ENCODE measurements at regions not wholly inside any gene's neighbourhood (a gene's known extent, or its start where the extent isn't known, plus 50 kb on each side); places are given as distances from the start of the nearest gene placed in this dataset.

DNA sequence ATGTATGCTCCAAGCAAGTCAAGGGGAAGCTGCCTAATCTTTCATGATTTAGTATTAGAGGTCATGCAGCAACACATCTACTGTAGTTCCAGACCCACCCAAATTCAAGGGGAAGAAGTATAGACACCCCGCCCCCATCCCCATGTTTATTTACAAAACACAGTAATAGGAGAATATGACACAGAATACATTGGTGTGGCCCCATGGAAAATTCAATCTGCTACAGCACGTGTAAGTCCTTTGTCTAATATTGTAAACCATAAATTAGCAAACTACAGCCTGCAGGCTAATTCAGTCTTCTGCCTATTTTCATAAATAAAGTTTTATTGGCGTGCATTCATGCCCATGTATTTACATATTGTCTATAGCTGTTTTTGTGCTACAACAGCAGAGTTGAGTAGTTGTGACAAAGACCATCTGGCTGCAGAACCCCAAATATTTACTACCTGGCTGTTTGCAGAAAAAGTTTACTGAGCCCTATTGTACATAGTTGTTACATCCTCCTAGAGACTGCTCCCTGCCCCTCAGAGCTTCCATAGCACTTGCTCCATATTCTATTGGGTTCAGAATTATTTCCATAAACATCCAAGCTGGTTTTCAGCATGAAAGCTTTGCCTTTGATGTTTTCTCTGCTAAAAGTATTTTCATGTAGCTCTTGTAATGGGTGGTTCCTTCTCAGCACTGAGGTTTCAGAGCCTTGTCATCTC lies 326.8 kb upstream of the CPEB2 start:
- DNase-seq (ENCODE audit: low read depth), result no peak

DNA sequence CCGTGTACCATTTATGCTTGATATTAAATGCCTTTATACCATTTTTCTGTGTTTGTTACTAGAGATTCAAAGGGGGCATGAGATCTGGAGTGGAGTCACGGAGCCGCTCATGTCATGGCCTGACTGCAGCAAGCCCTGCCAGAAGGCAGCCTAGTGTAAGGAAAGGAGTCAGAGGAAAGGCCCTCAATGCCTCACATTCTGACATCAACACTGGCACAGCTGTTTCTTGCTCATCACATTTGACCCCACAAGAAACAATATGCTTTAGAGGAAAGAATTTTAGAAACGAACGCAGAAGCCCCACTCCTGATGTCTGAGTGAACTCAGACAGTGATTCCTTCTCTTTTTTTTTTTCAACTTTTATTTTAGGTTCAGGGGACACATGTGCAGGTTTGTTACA lies 322.4 kb upstream of the CPEB2 start:
- DNase-seq (ENCODE audit: low read depth), result peak; percentile 12

DNA sequence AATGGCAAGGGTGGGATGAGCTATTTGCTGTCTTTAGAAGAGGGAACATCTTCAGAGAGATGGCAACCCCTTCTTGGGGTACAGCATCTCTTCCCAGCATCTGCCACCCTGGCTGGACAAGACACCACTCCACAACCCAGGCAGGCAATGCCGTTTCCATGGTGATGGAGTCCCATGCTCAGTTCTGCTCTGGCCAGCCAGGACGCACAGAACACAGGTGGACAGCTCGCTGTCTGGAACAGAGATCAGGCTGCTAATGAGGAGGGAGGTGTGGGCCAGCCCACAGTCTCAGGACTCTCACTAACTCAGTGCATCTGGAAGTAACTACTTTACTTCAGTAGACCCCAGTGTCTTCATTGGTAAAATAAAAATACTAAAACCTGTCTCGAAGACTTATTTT lies 321.0 kb upstream of the CPEB2 start:
- no peak for DNase-seq (ENCODE audit: low read depth)

DNA sequence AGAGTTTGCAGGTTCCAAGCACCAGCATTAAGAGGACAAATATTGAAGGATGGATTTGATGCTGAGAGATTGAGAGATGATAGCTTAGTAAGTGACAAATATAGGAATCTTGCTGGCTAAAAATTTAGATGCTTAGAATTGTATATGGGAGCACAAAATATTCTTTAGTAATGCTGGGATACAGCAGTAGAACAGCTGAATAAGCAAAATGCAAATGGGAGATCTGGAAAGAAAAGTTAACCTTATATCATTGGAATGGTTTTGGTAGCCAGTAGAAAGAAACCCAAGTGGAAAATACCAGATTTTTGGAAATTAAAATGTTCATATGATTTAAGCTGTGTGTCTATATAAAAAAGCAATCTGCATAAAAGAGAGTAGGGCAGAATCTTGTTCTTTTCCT lies 308.6 kb upstream of the CPEB2 start:
- DNase-seq (ENCODE audit: low read depth), result no peak

DNA sequence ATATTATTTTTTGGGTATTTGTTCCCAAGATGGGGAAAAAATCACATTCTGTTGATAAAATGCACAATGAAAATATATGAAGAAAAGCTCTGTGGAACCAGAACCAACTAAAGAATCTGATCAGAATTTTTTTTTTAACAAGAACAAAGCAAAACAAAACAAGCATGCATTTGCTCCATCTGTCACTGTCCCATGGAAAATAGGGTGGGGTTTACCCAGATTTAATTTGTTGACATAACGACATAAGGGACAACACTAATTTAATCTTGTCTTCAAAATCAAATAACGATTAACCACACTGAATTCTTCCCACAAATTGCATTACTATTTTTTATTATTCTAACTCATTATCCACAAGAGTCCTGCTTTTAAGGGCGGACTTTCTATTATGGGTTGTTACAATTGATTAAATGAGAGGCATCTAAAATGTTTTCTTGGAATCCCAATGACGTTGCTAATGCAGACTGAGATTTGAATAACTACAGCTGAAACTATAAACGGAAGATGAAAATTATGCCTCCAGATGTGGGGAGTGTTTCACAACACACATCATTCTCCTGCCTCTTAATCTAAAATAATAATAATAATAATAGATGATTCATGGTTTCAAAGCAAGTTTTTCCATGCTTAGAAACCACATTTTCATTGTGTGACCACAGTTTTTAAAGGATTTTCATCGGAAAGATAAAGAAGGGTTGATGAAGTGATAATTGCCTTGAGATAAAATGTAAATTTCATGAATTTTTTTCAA lies 307.0 kb upstream of the CPEB2 start:
- DNase-seq (ENCODE audit: low read depth), result no peak

DNA sequence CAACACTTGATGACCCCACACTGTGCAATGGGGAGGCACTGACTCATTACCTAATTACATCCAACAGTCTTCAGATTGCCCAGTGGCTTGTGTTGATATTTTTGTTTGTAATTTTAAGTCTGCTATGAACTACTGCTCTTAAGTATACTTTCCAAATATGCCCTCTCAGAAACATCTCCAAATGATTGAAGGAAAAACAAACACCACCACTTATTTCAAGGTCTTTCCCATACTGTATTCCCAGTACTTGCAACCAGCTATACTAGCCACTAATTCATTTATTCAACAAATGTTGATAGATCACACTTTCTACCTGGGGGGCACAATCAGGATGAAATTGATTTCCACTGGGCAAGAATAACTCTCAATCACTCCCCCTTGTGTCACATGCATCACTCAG lies 302.2 kb upstream of the CPEB2 start:
- no peak for DNase-seq (ENCODE audit: low read depth)

DNA sequence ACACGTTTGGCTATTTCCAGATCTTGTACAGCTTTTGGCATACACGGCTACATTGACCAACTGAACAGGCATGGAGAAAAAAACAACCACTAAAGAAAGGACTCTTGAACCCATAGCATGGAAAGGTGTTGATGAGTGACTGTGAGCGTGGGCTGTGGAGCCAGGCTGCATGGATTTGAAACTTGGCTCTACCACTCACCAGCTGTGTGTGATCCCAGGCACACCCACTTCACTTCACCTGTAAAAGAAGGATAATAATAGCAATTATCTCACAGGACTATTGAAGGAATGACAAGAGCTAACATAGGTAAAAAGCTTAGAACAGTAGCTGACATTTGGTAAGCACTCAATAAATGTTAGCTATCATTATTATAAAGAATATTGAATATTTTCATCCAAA lies 301.7 kb upstream of the CPEB2 start:
- no peak for DNase-seq (ENCODE audit: low read depth)

DNA sequence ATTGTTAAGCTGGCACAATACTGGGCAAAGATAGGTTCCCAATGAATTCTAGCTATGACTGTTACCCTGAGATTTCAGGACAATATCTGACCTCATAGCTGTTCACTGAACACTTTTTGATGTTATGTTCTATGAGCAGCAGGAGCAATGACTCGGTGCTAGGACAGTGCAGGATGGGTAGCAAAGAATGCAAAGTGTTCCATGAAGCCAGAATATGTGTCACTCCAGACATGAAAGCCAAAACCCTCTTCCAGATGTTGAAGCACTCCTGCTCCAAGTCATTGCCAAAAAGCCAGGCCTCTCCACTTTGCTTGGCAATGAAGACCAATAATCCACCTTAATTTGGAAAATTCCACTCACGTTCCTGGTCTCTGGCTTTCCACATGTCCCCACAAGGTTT lies 300.9 kb upstream of the CPEB2 start:
- no peak for DNase-seq (ENCODE audit: low read depth)

DNA sequence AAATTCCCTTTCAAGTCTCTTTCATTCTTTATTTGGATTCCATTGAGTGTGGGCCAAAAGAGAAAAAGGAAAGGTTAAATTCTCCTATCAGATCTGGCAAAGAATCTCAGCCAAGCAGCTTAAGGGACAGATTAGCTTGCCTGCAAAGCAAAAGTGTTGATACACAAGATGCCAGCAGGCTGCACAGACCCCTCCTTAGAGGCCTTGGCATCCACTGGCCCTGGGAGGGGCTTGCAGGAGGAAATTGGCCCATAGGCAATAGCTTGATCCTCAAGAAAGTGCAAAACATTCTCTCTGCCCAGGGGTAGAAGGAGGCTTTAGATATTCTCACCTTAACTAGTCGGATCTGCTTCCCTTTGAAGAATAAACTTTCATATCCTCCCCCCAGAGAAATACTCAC lies 300.4 kb upstream of the CPEB2 start:
- no peak for DNase-seq (ENCODE audit: low read depth)

DNA sequence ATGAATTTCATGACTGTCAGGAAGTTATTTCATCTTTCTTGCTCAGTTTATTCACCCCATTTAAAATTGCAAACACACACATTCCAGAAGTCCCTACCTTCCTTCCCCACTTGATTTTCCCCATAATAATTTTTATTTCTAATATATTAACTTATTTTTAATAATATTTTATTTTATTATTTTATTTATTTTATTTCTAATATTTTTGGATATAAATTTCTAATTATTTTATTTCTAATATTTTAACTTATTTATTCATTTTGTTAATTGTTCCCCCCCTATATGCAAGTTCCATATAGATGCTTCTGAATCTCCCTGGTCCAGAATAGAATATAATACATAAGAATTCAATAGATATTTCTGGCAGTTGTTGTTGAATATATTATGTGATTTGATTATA lies 293.7 kb upstream of the CPEB2 start:
- DNase-seq (ENCODE audit: low read depth), result no peak

DNA sequence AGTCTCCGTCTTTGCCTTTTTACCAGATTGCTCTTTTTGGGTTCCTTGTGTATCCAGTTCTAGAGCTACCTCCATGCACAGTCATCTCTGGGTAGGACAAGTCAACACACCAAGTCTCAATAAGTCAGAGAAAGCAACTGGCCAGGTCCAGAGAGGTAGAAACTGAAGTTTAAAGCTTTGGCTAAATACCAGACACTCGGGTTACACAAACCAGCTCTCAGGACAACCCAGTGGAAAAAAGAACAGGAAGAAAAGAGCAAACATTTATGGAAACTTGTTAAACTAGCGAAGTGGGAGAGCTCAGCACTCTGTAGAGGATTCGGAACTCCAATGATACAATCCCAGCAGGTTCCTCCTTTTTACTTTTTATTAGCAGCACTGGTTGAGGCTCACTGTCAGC lies 291.0 kb upstream of the CPEB2 start:
- no peak for DNase-seq (ENCODE audit: low read depth)

DNA sequence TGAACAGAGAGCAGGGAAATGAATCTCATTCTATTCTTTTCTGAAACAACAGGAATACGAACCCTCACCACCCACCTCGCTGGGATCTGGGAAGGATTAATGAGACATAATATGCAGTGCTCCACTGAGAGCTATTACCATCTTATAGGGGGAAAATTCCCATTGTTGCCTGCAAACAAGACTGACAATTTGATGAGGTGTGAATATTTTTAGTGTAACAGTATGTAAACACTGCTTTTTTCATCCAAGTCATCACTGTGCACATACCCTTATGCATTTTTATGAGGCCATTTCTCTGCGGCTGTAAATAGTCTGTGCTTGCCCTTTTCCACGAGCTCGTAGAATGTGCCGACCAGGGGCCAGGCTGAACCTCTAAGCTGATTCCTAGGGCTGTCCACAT lies 285.6 kb upstream of the CPEB2 start:
- no peak for DNase-seq (ENCODE audit: low read depth)

DNA sequence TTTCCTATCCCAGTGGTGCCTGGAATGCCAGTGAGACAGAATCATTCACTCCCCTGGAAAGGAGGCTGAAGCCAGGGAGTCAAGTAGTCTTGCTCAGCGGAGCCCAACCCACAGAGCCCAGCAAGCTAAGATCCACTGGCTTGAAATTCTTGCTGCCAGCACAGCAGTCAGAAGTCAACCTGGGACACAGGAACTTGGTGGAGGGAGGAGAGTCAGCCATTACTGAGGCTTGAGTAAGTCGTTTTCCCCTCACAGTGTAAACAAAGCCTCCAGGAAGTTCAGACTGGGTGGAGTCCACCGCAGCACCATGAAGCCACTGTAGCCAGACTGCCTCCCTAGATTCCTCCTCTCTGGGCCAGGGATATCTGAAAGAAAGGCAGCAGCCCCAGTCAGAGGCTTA lies 283.2 kb upstream of the CPEB2 start:
- peak; percentile 80 for DNase-seq (ENCODE audit: low read depth)

DNA sequence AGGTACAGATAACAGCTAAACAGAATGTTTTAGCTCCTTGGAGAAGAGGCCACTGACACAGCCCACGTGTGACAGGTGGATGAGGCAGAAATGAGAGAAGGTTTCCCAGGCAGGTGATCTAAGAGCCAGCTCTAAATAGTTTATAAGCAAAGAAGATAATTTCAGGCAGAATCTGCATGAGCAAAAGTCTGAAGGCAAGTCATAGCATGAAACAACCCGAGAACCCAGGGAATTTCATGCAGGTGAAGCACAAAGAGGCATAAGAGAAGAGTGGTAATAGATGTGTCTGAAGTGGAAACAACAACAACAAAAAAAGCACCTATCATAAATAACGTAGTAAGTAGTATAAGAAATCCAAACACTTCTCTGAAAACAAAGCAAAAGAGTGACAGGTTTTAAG lies 275.8 kb upstream of the CPEB2 start:
- no peak for DNase-seq (ENCODE audit: low read depth)

DNA sequence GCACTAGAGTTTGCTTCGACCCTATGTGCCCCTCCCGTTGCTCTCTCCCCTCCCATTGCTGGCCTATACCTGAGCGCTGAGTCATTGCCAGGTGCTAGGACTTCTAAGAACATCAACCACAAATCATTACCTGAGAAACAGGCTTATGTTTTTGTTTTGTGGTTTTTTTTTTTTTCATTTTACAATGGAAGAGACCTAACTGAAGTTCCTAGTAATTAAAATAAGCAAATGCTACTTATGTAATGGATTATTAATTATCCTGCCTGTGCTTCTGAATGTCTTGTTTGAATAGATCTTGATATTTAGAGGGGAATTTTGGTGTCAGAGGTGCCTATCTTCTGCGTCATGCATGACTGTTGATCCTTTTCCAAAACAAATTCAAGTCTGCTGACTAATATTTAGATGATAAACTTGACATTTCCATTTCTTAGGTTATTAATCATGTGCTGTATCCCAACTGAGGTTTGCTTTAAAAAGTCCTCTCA lies 275.4 kb upstream of the CPEB2 start:
- peak; percentile 65 for DNase-seq (ENCODE audit: low read depth)

DNA sequence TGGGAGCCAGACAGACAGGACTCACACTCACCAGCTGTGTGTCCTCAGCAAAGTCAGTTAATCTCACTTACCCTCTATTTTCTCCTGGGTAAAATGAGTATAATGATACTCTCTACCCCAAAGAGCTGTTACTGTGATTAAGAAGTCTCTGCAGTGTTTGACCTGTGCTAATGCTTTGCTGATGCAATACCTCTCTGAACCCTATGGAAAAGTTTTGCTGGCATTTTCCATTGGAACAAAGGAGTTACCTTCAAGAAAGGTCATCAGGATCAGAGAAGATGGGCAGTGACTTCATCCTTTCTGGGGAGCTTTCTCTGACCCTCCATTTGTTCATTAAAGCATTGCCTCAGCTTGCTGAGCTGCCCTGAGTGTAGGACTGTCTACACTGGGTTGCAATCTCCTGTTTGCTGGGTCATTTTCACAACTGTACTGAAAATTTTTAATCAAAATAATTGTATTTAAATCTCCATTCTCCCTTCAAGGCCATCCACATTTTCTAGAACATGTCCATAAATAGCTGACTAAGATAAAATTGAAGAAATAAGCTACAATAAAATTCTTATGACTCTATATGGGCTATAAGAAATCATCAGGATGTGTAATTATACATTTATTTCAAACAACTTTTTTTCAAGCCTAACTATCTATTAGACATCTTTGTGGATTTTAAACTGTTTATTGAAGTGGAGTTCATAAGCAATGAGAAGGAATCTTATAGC lies 272.8 kb upstream of the CPEB2 start:
- DNase-seq (ENCODE audit: low read depth), result no peak

DNA sequence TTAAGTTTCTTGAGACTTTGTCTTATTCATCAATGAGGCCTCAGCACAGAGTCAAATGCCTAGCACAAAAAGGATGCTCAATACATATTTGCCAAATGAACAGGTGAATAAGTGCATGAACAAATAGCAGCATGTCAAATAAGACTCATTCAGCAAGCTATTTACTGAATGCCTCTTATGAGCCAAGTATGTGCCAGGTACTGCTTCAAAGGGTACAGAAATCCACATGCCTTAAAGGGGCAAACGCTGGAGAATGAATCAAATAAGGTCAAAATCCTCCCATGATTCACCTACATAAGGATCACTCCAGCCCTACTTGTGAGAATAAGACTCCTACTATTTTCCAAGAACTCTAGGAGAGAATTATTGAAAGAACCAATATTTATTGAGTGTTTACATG lies 260.2 kb upstream of the CPEB2 start:
- DNase-seq (ENCODE audit: low read depth), result no peak

DNA sequence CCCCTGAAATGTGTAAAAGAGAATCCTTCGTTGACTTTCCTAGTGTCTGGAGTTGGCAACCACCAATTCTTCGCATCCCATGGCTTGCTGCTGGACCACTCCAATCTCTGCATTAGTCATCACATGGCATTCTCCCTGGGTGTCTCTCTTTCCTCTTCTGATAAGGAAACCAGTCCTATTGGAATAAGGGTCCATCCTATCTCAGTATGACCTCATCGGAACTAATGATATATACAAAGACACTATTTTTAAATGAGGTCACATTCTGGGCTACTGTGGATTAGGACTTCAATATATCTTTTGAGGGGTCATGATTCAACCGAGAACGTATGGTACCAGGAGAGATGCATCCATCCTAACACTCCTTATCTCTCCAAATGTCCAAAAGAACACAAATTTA lies 259.1 kb upstream of the CPEB2 start:
- no peak for DNase-seq (ENCODE audit: low read depth)

DNA sequence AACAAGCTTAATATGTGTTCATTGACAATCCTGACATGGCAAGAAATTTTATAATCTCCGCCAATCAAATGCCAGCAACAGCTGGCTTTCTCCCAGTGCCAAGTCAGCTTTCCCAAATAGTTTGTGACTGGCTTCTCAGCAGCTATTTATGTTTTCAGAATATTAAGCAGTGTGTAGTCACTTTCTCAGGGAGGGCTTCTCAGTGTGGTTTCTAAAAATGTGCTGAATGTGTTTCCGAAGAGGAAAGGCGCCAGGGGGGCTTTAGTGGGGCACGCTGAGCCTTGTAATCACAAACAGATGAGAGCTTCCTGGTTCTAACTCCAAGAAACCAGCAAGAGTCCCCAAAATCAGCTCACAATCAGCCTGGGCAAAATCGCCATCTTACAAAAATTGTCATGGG lies 258.7 kb upstream of the CPEB2 start:
- no peak for DNase-seq (ENCODE audit: low read depth)

DNA sequence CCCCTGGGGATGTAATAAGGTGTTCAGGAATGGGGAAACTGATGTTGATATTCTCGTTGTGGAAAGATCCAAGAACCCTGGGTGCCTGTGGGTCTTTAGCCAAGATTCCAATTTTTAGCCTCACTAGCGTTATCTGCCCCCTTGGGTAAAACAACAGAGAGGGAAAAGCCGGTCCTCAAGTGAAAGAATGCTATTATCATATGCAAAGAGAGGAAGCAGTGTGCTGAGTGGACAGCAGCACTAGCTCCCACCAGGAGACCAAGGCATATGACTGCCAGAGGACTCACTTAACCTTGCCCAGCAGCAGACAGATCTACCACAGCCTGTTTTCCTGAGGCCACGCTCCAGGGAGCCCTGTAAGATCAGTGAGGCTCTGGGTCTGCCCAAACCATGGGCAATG lies 257.9 kb upstream of the CPEB2 start:
- no peak for DNase-seq (ENCODE audit: low read depth)

DNA sequence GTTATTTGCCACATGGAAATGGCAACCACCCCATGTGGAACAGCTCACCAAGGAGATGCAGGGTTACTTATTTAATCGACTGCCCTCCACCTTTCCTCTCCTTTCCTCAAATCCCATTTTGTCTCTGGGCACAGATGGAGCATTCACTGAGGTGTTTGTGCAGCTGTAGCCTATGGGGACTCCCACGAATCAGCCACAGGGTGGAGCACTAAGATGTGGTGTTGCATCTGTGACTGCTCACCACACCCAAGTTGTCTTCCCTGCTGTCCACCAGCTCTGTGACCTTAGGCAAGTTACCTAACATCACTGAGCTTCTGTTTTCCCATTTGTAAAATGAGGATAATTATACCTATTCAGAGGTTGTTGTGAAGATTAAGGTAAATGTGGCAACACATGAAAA lies 252.4 kb upstream of the CPEB2 start:
- DNase-seq (ENCODE audit: low read depth), result peak; percentile 56

DNA sequence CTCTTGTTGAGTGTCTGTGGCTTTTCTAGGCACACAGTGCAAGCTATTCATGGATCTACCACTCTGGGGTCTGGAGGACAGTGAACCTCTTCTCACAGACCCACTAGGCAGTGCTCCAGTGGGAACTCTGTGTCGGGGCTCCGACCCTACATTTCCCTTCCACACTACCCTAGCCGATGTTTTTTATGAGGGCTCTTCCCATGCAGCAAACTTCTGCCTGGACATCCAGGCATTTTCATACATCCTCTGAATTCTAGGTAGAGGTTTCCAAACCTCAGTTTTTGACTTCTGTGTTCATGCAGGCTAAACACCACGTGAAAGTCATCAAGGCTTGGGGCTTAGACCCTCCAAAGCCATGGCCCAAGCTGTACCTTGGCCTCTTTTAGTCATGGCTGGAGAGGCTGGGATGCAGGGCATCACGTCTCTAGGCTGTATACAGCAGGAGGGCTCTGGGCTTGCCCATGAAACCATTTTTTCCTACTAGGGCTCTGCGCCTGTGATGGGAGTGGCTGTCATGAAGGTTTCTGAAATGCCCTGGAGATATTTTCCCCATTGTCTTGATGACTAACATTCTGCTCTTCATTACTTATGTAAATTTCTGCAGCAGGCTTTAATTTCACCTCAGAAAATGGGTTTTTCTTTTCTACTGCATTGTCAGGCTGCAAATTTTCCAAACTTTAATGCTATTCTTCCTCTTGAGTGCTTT lies 249.8 kb upstream of the CPEB2 start:
- no peak for DNase-seq (ENCODE audit: low read depth)

Measured in HT1080 (cell line).